GM18498 (cell line): ENCODE measurements at regions not wholly inside any gene's neighbourhood (a gene's known extent, or its start where the extent isn't known, plus 50 kb on each side); places are given as distances from the start of the nearest gene placed in this dataset.

Source experiments
- ATAC-seq: cut with Tn5 transposase; IDR thresholded peaks from one replicate; pipeline ENCODE4 v1.9.1; 2021; ENCODE audit warnings: mild to moderate bottlenecking, moderate library complexity; ENCODE audit not compliant: unreplicated experiment

DNA sequence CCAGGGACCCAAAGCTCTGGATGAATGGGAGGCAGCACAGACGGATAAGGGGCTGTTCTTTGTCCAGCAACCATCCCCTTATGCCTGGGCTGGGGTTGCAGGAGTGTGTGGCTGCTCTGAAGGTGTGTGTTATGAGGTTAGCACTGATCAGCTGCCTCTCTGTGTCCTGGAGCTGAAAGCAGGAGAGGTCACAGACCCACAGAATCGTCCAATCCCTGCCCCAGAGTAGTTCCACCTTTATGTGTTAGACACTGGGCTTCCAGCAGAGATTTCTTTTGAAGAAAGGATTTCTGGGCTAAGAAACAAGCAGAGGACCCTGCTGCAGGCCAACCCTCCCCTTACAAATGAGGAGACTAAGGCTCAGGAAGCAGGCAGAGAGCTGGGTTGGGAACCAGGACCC, 62.4 kb downstream of the ARL6IP4 start:
- no peak for ATAC-seq

DNA sequence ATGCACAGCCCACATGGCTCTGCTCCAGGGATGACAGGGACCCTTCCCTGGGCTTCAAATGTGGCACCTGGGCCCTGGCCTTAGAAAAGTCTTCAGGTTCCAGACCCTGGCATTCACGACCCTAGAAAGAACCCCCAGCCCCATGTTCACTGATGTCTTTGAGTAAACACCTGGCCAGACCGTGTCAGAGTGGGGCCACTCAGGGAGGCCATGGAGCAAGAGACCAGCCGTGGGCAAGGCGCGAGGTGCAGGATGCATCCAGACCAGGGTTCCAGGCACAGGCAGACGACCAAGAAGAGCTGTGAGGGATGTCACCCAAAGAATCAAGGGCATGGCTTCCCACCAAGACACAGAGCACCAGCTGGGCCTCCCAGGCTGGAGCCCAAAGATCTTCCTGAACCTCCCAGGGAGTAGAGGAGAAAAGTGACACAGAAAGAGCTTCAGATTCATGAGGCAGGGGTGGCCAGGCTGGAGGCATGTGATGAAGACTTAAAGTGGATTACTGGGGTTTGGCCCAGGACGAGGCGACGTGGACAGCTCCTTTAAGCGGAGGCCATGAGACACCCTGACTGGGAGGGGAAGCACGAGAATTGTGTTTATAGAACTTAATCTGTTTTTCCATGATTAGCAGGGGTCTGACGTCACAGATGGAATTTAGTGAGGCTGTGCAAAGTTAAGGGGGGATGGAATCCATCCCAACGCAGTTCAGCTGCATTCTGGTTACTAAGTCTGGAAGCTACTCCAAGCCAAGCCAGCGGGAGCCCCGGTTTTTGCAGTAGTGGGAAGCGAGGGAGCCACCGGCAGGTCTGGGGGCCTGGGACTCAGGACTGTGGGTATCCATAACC, 61.6 kb downstream of the ARL6IP4 start:
- ATAC-seq: no peak

DNA sequence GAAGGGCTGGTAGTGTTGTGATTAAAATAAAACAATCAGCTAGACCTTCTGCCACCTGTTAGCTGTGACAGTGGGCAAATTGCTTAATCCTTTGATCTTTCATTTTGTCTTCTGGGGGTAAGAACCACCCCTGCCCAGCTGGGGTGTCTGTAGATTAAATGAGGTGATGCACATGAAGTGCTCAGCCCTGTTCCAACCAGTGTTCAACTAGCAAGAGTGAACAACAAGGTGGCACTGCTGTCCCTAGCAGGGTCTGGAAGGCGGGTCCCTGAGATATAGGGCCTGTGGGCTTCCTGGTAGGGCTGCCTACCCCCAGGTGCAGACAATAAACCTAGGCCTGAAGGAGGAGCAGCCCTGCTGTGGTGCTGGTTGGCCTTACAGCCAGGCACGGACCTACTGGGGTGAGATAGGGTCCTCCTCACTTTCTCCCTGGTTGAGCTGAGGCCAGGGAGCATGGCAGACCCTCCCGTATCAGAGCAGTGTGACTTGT, 60.6 kb downstream of the ARL6IP4 start:
- no peak for ATAC-seq

DNA sequence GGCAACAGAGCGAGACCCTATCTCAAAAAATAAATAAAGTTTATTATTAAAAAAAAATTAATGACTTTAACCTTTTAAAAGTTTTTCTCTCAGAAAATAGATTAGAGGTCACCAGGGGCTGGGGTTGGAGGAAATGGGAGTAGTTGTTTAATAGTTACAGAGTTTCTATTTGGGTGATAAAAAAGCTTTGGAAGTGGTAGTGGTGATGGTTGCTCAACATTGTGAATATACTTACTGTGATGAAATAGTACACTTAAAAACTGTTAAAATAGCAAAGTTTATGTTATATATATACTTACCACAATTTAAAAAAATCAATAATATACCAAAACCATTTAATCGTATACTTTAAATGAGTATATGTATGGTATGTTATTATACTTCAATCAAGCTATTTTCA, 59.6 kb downstream of the ARL6IP4 start:
- no peak for ATAC-seq

DNA sequence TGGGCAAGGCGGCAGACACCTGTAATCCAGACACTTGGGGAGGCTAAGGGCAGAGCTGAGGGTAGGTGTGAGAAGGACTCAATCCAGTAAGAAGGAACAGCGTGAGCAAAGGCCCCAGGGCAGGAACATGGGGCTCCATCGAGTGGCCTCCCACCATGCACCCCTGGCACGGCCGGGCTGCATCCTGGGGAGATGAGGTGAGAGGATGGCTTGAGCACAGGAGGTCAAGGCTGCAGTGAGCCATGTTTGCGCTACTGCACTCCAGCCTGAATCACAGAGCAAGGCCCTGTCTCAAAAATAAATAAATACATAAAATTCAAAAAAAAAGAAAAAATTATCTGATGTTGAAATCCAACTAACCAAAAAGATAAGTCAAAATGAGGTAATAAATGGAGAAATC, 58.5 kb downstream of the ARL6IP4 start:
- ATAC-seq: no peak

DNA sequence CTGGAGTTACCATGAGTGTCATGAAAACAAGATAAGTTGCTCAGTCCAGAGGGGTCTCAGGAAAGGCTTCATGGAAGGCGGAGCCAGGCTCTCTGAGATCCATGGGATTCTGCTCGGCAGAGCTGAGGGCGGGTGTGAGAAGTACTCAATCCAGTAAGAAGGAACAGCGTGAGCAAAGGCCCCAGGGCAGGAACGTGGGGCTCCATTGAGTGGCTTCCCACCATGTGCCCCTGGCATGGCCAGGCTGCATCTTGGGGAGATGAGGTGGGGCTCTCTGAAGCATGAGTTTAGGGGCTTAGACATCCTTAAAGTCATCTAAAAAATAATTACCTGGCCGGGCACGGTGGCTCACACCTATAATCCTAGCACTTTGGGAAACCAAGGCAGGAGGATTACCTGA, 58.0 kb downstream of the ARL6IP4 start:
- no peak for ATAC-seq

DNA sequence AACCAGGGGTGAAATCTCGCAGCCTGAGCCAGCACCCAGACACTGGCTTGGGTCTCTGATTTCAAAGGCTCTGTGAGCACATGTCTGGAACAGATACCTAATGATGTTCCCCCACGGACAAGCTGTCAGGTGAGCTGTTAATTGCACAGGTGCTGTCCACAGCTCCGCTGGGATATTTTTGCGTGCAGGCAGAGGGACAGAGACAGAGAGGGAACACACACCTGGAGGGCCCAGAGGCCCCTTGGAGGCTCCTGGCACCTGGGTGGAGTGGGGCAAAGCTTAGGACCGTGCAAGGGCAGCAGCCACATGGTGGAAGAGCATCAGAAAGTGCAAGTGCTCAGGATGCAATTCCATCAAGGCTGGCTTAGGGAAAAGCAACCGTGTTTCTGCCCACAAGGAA, 57.3 kb downstream of the ARL6IP4 start:
- ATAC-seq: no peak

DNA sequence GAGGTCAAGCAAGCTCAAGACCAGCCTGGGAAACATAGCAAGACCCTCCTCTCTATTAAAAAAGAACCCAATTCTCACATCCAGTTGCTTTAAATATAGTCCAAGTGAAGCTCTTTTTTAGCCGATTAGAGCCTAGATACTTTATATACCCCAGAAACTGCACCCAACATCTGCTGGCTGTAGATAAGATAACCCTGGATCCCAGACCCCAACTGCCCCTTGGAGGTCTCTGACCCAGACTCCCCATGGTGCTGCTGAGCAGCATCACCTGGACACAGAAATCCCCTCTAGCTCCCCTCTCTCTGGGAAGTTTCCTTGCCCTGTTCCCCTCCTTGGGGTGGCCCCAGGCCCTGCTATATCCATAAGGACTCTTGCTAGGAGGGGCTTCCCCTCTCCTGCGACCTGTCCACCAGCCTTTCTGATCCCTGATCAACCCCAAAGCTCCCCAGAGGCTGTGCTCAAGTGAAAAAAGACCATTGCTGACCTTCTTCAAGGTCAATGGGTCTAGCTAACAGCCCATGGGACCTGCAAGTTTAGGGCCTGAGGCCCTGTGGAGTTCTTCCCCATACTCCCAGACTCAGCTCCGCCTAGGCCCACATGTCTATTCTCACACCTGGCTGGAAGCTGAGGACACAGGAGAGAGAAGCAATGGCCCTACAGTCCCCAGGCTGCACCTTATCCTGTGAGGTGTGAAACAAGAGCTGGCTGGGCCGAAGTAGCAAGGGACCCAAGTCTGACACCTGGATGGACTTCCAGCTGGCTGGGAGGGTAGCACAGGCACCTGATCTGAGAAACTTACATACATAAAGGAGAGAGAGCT, 56.2 kb downstream of the ARL6IP4 start:
- ATAC-seq: no peak

DNA sequence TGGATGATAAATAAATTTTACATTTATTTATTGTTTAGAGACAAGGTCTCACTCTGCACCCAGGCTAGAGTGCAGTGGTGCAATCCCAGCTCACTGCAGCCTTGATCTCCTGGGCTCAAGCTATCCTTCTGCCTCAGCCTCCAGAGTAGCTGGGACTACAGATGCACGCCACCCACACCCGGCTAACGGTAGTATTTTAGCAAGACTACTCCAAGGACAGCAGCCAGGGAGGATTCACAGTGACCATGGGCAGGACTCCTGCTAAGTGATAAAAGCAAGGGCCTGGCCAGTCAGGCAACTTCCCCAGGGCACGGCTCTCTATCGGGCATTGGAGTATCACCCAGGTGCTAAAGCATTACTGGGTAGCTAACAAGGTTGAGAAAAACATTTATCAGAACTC, 55.4 kb downstream of the ARL6IP4 start:
- no peak for ATAC-seq

DNA sequence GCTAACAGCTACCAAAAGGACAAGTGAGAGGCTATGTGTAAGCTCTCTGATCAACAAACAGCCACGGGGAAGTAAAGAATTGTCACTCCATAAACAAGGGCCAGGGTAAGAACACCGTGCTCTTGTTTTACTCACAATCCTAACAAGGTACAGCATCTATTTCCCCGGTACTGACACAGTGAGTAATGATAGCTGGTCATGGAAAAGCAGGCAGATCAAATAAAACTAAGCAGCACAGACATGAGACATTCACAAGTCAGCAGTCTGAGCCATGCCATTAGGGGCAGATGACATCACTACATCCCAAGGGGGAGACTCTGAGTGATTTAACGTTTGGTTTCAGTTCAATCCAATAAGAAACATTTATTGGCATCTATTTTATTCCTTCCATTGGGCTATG, 54.4 kb downstream of the ARL6IP4 start:
- no peak for ATAC-seq

DNA sequence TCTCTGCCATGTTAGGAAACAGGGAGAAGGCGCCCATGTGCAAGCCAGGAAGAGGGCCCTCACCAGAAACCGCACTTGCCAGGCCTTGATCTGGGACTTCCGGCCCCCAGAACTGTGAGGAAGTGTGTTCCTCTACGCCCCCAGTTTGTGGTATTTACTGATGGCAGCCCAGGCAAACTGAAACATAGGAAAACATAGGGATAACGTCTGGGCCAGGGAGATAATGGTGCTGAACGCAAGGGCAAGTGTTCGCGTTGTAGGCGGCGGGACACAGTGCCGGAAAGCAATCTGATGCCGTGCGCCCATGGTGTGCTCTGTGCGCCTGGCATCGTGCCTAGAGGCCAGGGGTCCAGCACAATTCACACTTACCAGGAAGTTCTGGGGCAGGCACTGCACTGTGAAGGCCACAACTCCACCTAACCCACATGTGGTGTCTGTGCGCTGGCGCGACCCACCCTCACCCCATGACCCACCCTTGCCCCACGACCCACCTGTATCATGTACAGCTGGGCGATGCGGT, 53.6 kb downstream of the ARL6IP4 start:
- no peak for ATAC-seq

DNA sequence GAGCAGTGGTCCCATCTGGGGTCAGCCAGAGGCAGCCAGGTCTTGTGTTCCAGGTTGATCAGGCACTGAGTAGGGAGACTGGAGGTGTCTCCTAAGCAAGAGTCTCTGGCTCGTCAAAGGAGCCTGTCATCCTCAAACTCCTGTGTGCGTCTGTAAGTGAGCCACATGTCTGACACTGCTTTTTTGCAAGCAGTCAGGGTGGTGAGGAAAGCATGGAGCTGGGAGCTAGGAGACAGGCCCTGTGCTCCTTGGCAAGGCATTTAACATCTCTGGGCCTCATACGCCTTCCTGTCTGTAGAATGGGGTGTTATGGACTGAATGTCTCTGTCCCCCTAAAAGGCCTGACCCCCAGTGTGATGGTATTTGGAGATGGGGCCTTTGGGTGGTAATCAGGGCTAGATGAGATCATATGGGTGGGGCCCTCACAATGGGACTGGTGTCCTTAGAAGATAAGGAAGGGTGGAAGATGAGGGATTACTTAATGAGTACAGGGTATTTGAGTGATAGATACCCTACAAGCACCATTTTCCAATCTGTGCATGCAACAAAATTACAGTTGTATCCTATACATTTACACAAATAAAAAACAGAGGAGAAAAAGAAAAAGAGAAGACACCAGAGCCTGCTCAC, 53.0 kb downstream of the ARL6IP4 start:
- no peak for ATAC-seq

DNA sequence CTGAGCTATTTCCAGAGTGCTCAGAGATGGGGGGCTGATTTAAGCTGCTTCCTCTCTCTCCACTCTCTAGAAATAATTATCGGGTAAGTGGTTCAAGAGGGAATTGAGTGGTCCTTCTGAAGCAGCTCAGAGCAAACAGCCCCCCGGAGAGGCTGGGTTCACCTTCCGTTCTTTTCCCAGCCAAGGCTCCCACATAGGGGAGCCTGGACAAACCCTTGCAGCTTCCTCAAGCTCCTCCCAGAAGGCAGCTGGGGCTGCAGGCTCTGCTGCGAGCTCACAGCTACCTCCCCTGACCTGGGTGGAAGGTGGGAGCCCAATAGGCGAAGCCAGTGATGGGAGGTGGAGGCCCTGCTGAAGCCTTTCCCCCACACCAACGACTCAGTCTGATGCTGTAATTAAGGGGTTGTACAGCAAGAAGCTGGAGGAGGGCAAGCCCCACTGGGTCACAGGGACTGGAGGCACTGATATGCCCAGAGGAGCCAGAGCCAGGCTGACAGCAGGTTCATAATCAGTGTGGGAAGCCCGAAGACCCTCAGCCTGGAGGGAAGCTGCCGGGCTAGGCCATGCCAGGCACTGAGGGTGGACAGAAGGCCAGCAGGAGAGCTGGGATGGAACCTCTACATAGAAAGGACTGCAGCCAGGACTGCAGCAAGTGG, 52.4 kb downstream of the ARL6IP4 start:
- no peak for ATAC-seq
